ENCODE measurements at regions not wholly inside any gene's neighbourhood (a gene's known extent, or its start where the extent isn't known, plus 50 kb on each side); places are given as distances from the start of the nearest gene placed in this dataset.

- no peak for TF ChIP-seq CTCF (IDR thresholded peaks at IDR 0.05; ENCODE audit: poor library complexity, severe bottlenecking)
- TF ChIP-seq REST (IDR thresholded peaks at IDR 0.05; ENCODE audit: borderline replicate concordance), result no peak
- no peak for TF ChIP-seq RAD21 (conservative IDR thresholded peaks at IDR 0.05)
- no peak for TF ChIP-seq POLR2AphosphoS5 (IDR thresholded peaks at IDR 0.05)
These were observed 163.5 kb upstream of the SPIN4 start for GRCh38 chrX:63514569-63515080.
